ENCODE measurements at regions not wholly inside any gene's neighbourhood (a gene's known extent, or its start where the extent isn't known, plus 50 kb on each side); places are given as distances from the start of the nearest gene placed in this dataset.

GRCh38 chr18:52275817-52276216 lies 64.2 kb upstream of the DCC start:
- Histone ChIP-seq H3K9ac (ENCODE audit: insufficient read depth in 1 of 2, low read depth in 2 of 2, low read length in 2 of 2) (no peak overlapping the region), H3K4me1 (replicated peaks in 1 of 2; ENCODE audit: control insufficient read depth in 2 of 2, insufficient read depth in 2 of 2, low read length in 2 of 2) (no peaks in the 10 kb centered on the region), H3K79me2 (ENCODE audit: control insufficient read depth, insufficient read depth, low read length) (no peaks in the 10 kb centered on the region), H4K20me1 (replicated peaks; ENCODE audit: control insufficient read depth, insufficient read depth, low read length) (no peaks in the 10 kb centered on the region), H3K4me2 (ENCODE audit: insufficient read depth, low read length) (no peak overlapping the region), H3K9me1 (ENCODE audit: control insufficient read depth, insufficient read depth, low read length) (no peaks in the 10 kb centered on the region), H3K27ac (ENCODE audit: extremely low read depth, low read depth, low read length) (no peak overlapping the region), H3K4me3 (no peak overlapping the region), H2AFZ (ENCODE audit: low read depth, low read length) (no peak overlapping the region), H3K9me3 (replicated peaks; ENCODE audit: control insufficient read depth, insufficient read depth, low read depth, low read length) (no peaks in the 10 kb centered on the region), H3K36me3 (ENCODE audit: control insufficient read depth, insufficient read depth, low read length) (no peaks in the 10 kb centered on the region), H3K27me3 (ENCODE audit: control insufficient read depth in 2 of 2, insufficient read depth in 2 of 2, low read length in 2 of 2) (no peaks in the 10 kb centered on the region)
- no peak for FAIRE-seq
- ATAC-seq, result no peak
- in situ Hi-C loops (cut with MboI), result loop anchor here (25.0 kb wide), 1 partner anchor 1164 kb away; no protein-coding TSS in a partner anchor
- intact Hi-C loops (cut with micrococcal nuclease), result no loop called here
- ChIA-PET POLR2A (no interaction called here), CTCF (ENCODE audit: low intra/inter-chr PET ratio) (no interaction called here)
- no peak for DNase-seq (ENCODE audit: extremely low read depth in 1 of 4, low spot score in 3 of 4)
- BruUV-seq (replicated peaks), result no TSS peak
- no peak for TF ChIP-seq ZNF696 (CRISPR knock-in tag; conservative IDR thresholded peaks at IDR 0.05)
- no peak for TF ChIP-seq TRIM28 (IDR thresholded peaks at IDR 0.05)
- TF ChIP-seq E2F1 (CRISPR knock-in tag; IDR thresholded peaks at IDR 0.05), result no peak
- TF ChIP-seq NCOA2 (IDR thresholded peaks at IDR 0.05; ENCODE audit: partially characterized antibody in 2 of 2), result no peak
- TF ChIP-seq SMAD1 (IDR thresholded peaks at IDR 0.05; ENCODE audit: low read depth, low read length, partially characterized antibody), result no peak
- no peak for TF ChIP-seq NFIX (CRISPR knock-in tag; IDR thresholded peaks at IDR 0.05; ENCODE audit: low read depth)
- TF ChIP-seq ATF4 (CRISPR knock-in tag; IDR thresholded peaks at IDR 0.05), result no peak
- TF ChIP-seq HOXB6 (CRISPR knock-in tag; IDR thresholded peaks at IDR 0.05; ENCODE audit: borderline replicate concordance), result no peak
- no peak for TF ChIP-seq SIX5 (IDR thresholded peaks at IDR 0.05; ENCODE audit: borderline replicate concordance in 1 of 2, insufficient read depth in 1 of 2, low read depth in 1 of 2, low read length in 2 of 2)
- TF ChIP-seq NR0B1 (IDR thresholded peaks at IDR 0.05; ENCODE audit: partially characterized antibody), result no peak
- no peak for TF ChIP-seq PTRF (tag; IDR thresholded peaks at IDR 0.05)
- no peak for TF ChIP-seq ZNF232 (CRISPR knock-in tag; IDR thresholded peaks at IDR 0.05)
- TF ChIP-seq BRCA1 (IDR thresholded peaks at IDR 0.05), result no peak
- no peak for TF ChIP-seq BRCA1 (CRISPR knock-in tag; IDR thresholded peaks at IDR 0.05)
- no peak for TF ChIP-seq ATF7 (IDR thresholded peaks at IDR 0.05)
- TF ChIP-seq HNRNPK (IDR thresholded peaks at IDR 0.05; ENCODE audit: low read depth, low read length, poor library complexity, severe bottlenecking), result no peak
- TF ChIP-seq TAL1 (IDR thresholded peaks at IDR 0.05), result no peak

Measured in K562 (cell line).